GM12878 (cell line): ENCODE measurements at regions not wholly inside any gene's neighbourhood (a gene's known extent, or its start where the extent isn't known, plus 50 kb on each side); places are given as distances from the start of the nearest gene placed in this dataset.

Experiments
- ATAC-seq: fragments of 200-7000 bp; cut with Tn5 transposase; 3 replicates; pipeline ENCODE4 v1.9.1; 2020; ENCODE audit warnings: mild to moderate bottlenecking, moderate library complexity
- BruUV-seq: library from RNA; stranded (reverse); fragments of 400-500 nt; replicated peaks from 2 replicates; lab custom pipeline; 2021; lab: Mats Ljungman, UMichigan
- CTCF ChIA-PET: fragments of 300-600 bp; sonication (Branson Sonifier 250); formaldehyde crosslinking; extraction: SDS; loops from one replicate; lab custom pipeline; 2021; ENCODE audit warnings: inconsistent platforms; lab: Yijun Ruan, JAX
- POLR2A ChIA-PET: fragments of 350-600 bp; formaldehyde crosslinking; extraction: SDS; loops from one replicate; lab custom pipeline; 2021; ENCODE audit warnings: inconsistent platforms; lab: Charles Lee
- RAD21 ChIA-PET: fragments of 300-600 bp; sonication (Branson Sonifier 250); formaldehyde crosslinking; loops from one replicate; lab custom pipeline; 2023; ENCODE audit warnings: antibody characterized with exemption; ENCODE audit not compliant: unreplicated experiment; lab: Charles Lee
- SMC1A ChIA-PET: fragments of 300-600 bp; sonication (Branson Sonifier 250); formaldehyde crosslinking; loops from one replicate; lab custom pipeline; 2023; ENCODE audit not compliant: unreplicated experiment, uncharacterized antibody; lab: Charles Lee
- DNase-seq: peaks from one replicate; pipeline ENCODE4 v3.0.0-alpha.2; 2011; ENCODE audit warnings: low read depth, low spot score
- FAIRE-seq: peaks from 3 replicates; lab custom pipeline; 2011; peaks lifted over from hg19 to GRCh38; lab: Jason Lieb, UNC
- H2AFZ ChIP-seq: 2 replicates; pipeline ENCODE4 v1.6.0; 2011; ENCODE audit warnings: low read depth, low read length, control low read depth; ENCODE audit not compliant: control insufficient read depth
- H3K27ac ChIP-seq: 2 replicates; pipeline ENCODE4 v1.5.1; 2011; ENCODE audit warnings: control low read depth; ENCODE audit not compliant: control insufficient read depth, insufficient read depth
- H3K27me3 ChIP-seq, 2 experiments: replicated peaks in 1 of 2; 2 replicates each; pipeline versions ENCODE4 v1.6.0 to v1.6.1; 2011; ENCODE audit warnings: low read length in 1 of 2; ENCODE audit not compliant: control insufficient read depth in 2 of 2, insufficient read depth in 2 of 2
- H3K36me3 ChIP-seq, 2 experiments: 2 replicates each; pipeline ENCODE4 v1.5.1; 2011; ENCODE audit warnings: low read length in 1 of 2; ENCODE audit not compliant: control insufficient read depth in 2 of 2, insufficient read depth in 2 of 2
- H3K4me1 ChIP-seq: 2 replicates; pipeline ENCODE4 v1.6.1; 2011; ENCODE audit warnings: mild to moderate bottlenecking, low read length, moderate library complexity, mixed read lengths; ENCODE audit not compliant: control insufficient read depth, insufficient read depth
- H3K4me2 ChIP-seq: 2 replicates; pipeline ENCODE4 v1.6.0; 2011; ENCODE audit warnings: control low read depth; ENCODE audit not compliant: control insufficient read depth, insufficient read depth
- H3K4me3 ChIP-seq: fragments of 200-600 bp; sonication (generic); 2 replicates; pipeline ENCODE4 v1.5.1; 2016
- H3K79me2 ChIP-seq: 2 replicates; pipeline ENCODE4 v1.6.0; 2011; ENCODE audit warnings: low read length; ENCODE audit not compliant: control insufficient read depth, insufficient read depth
- H3K9ac ChIP-seq: 2 replicates; pipeline ENCODE4 v1.8.0; 2011; ENCODE audit warnings: low read length, control low read depth, mixed read lengths; ENCODE audit not compliant: control insufficient read depth, insufficient read depth
- H3K9me3 ChIP-seq: replicated peaks from 3 replicates; pipeline ENCODE4 v1.5.1; 2011; ENCODE audit warnings: mild to moderate bottlenecking, low read length; ENCODE audit not compliant: control insufficient read depth, insufficient read depth
- H4K20me1 ChIP-seq: 2 replicates; pipeline ENCODE4 v1.6.0; 2011; ENCODE audit not compliant: control insufficient read depth, insufficient read depth
- CBX5 ChIP-seq: sonication (generic); IDR thresholded peaks from 2 replicates; pipeline ENCODE4 v1.6.1; 2016; ENCODE audit warnings: low read depth, moderate library complexity, mild to moderate bottlenecking, inconsistent platforms
- FOS ChIP-seq: IDR thresholded peaks from 3 replicates; pipeline ENCODE4 v1.6.1; 2011; ENCODE audit warnings: borderline replicate concordance; ENCODE audit not compliant: insufficient read length; ENCODE audit errors: extremely low read depth
- SPI1 ChIP-seq: IDR thresholded peaks from 2 replicates; pipeline ENCODE4 v1.6.1; 2011; ENCODE audit warnings: low read depth, mild to moderate bottlenecking, low read length, moderate library complexity, borderline replicate concordance; ENCODE audit not compliant: insufficient read depth
- SREBF2 ChIP-seq: IDR thresholded peaks from 2 replicates; pipeline ENCODE4 v1.6.1; 2012; ENCODE audit warnings: mild to moderate bottlenecking, low read length
- TAF1 ChIP-seq: IDR thresholded peaks from 2 replicates; pipeline ENCODE4 v1.6.1; 2011; ENCODE audit warnings: mild to moderate bottlenecking, low read depth, low read length, borderline replicate concordance
- TCF3 ChIP-seq: IDR thresholded peaks from 2 replicates; pipeline ENCODE4 v1.6.1; 2012; ENCODE audit warnings: low read depth, mild to moderate bottlenecking, low read length, borderline replicate concordance; ENCODE audit not compliant: insufficient read depth
- ZNF384 ChIP-seq: IDR thresholded peaks from 2 replicates; pipeline ENCODE4 v1.6.1; 2012; ENCODE audit warnings: low read depth, mild to moderate bottlenecking, low read length, improper control_type of control experiment, borderline replicate concordance
- WGBS: methylation state at CpG from one replicate; pipeline ENCODE4 v1.1.6; 2016; ENCODE audit warnings: low lambda C conversion rate; ENCODE audit not compliant: insufficient replicate concordance, insufficient coverage; ENCODE audit errors: missing lambda C conversion rate; 5-methylcytosine and 5-hydroxymethylcytosine counted together
- in situ Hi-C: fragments of 300-500 bp; cut with MboI; formaldehyde crosslinking; loops from 9 replicates; pipeline ENCODE4 v1.14.3; 2018; ENCODE audit warnings: mixed read lengths
- intact Hi-C: fragments of 100-400 bp; cut with micrococcal nuclease; formaldehyde crosslinking; loops from one replicate; pipeline ENCODE4 v1.14.2; 2022; ENCODE audit not compliant: unreplicated experiment

DNA sequence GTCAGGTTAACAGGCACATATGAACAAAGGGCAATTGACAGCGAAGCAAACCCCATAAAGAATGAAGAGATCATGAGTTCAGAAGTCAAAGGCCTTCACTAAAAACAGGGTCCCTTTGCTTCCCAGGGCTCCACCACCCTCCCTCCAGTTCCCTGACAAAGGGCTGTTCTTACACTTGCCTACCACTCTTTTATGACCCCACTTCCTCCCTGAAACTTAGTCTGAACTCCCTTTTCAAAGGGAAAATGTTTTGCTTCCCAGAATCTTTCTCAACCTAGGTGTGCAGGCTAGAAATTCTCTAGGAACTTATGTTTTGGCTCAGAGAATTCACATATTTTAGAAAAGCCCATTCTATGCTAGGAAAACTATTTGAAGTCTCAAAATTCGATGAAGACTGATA, 86.0 kb upstream of the ITGA4 start:
- no peak for FAIRE-seq
- 0 out of 2 replicates have a peak, but pooled peaks have one; percentile 26 for TF ChIP-seq SPI1
- no peak for TF ChIP-seq TAF1
- no peak for TF ChIP-seq SREBF2
- no peak for TF ChIP-seq CBX5
- no peak for TF ChIP-seq TCF3
- no peak for TF ChIP-seq ZNF384
- no peak for TF ChIP-seq FOS

More for the DNA sequence above, 86.0 kb upstream of the ITGA4 start:
- Histone ChIP-seq H3K27ac (no peak overlapping the region), H4K20me1 (no peaks in the 10 kb centered on the region), H3K27me3 (no peaks in the 10 kb centered on the region), H3K79me2 (no peaks in the 10 kb centered on the region), H3K9ac (no peak overlapping the region), H3K4me3 (no peak overlapping the region), H3K4me2 (no peak overlapping the region), H3K4me1 (peaks cover 26% of the 10 kb centered on the region), H2AFZ (no peak overlapping the region; the same call in 1 of the 2 replicates), H3K36me3 (no peaks in the 10 kb centered on the region), H3K9me3 (no peaks in the 10 kb centered on the region)
- ChIA-PET RAD21 (interaction anchor here (0.5 kb wide), 1 partner anchor 23 kb away, joined by 4 read pairs; no protein-coding TSS in a partner anchor), SMC1A (interaction anchor here (1.2 to 3.1 kb wide), 3 partner anchors 15 to 62 kb away, joined by 3 to 14 read pairs (median 9); no protein-coding TSS in a partner anchor), CTCF (no interaction called here), POLR2A (no interaction called here)
- 90% methylated on average over 2 of the region's 2 CpGs for WGBS
- DNase-seq (no peak), ATAC-seq (no peak)
- in situ Hi-C loops = no loop called here
- intact Hi-C loops = no loop called here
- BruUV-seq = no TSS peak
